ENCODE measurements at regions not wholly inside any gene's neighbourhood (a gene's known extent, or its start where the extent isn't known, plus 50 kb on each side); places are given as distances from the start of the nearest gene placed in this dataset.

DNA sequence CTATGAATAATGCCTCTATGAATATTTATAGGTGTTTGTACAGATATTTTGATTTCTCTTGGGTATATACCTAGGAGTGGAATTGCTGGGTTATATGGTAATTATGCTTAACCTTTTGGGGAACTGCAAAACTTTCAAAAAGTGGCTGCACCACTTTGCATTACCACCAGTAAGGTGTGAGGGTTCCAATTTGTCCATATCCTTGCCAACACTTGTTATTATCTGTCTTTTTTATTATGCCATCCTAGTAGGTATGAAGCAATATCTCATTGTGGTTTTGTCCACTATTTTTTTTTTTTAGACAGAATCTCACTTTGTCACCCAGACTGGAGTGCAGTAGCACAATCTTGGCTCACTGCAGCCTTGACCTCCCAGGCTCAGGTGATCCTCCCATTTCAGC is 112.2 kb upstream of the FBXO11 start:
- H3K9me3 ChIP-seq (ENCODE audit: control insufficient read depth in 1 of 2, insufficient read depth in 1 of 2, low read depth in 1 of 2, low read length in 2 of 2), result no peaks in the 10 kb centered on the region
- no TSS peak for BruUV-seq (replicated peaks)
- H3K27ac ChIP-seq (ENCODE audit: low read depth, low read length), result no peak overlapping the region
- H3K4me1 ChIP-seq (ENCODE audit: control insufficient read depth in 1 of 2, insufficient read depth in 2 of 2, low read length in 2 of 2), result 0 out of 4 replicates have a peak, but pooled peaks cover 0 to 3% of the 10 kb centered on the region in 2 experiments
- RAD21 ChIA-PET (ENCODE audit: low non-redundant PET in 1 of 2, low total read pairs in 2 of 2, uncharacterized antibody in 2 of 2, unreplicated experiment in 2 of 2), result no interaction called here
- POLR2A ChIA-PET, result no interaction called here
- H3K9ac ChIP-seq (ENCODE audit: low read length), result no peak overlapping the region
- no peak overlapping the region for H2AFZ ChIP-seq (ENCODE audit: low read depth, low read length, poor library complexity, severe bottlenecking)
- H3K27me3 ChIP-seq (ENCODE audit: insufficient read depth, low read length), result no peaks in the 10 kb centered on the region
- H4K20me1 ChIP-seq (ENCODE audit: insufficient read depth), result no peaks in the 10 kb centered on the region
- TF ChIP-seq, protein P1, sequence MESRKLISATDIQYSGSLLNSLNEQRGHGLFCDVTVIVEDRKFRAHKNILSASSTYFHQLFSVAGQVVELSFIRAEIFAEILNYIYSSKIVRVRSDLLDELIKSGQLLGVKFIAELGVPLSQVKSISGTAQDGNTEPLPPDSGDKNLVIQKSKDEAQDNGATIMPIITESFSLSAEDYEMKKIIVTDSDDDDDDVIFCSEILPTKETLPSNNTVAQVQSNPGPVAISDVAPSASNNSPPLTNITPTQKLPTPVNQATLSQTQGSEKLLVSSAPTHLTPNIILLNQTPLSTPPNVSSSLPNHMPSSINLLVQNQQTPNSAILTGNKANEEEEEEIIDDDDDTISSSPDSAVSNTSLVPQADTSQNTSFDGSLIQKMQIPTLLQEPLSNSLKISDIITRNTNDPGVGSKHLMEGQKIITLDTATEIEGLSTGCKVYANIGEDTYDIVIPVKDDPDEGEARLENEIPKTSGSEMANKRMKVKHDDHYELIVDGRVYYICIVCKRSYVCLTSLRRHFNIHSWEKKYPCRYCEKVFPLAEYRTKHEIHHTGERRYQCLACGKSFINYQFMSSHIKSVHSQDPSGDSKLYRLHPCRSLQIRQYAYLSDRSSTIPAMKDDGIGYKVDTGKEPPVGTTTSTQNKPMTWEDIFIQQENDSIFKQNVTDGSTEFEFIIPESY (IDR thresholded peaks at IDR 0.05; ENCODE audit: extremely low read depth, insufficient replicate concordance, low read length), result no peak
- TF ChIP-seq SIN3A (IDR thresholded peaks at IDR 0.05; ENCODE audit: low read depth) (no peak), POLR2A (IDR thresholded peaks at IDR 0.05; ENCODE audit: borderline replicate concordance, extremely low read depth, insufficient read depth, insufficient read length) (no peak), SRF (IDR thresholded peaks at IDR 0.05; ENCODE audit: low read depth) (no peak), TCF7L2 (IDR thresholded peaks at IDR 0.05; ENCODE audit: borderline replicate concordance, extremely low read depth, insufficient read depth, insufficient read length) (no peak), EGR1 (IDR thresholded peaks at IDR 0.05; ENCODE audit: low read depth) (no peak), EZH2 (IDR thresholded peaks at IDR 0.05) (no peak), SP1 (IDR thresholded peaks at IDR 0.05; ENCODE audit: low read depth) (no peak), FOSL1 (IDR thresholded peaks at IDR 0.05; ENCODE audit: low read depth) (no peak), ELF1 (IDR thresholded peaks at IDR 0.05; ENCODE audit: borderline replicate concordance, low read depth) (no peak), POLR2AphosphoS5 (IDR thresholded peaks at IDR 0.05; ENCODE audit: low read depth, low read length) (no peak), JUND (IDR thresholded peaks at IDR 0.05) (no peak), YY1 (IDR thresholded peaks at IDR 0.05; ENCODE audit: extremely low read depth, insufficient replicate concordance, low read depth, low read length) (no peak), CBX3 (IDR thresholded peaks at IDR 0.05; ENCODE audit: low read depth) (no peak), CEBPB (IDR thresholded peaks at IDR 0.05; ENCODE audit: low read depth) (no peak)
- TF ChIP-seq, protein P2, sequence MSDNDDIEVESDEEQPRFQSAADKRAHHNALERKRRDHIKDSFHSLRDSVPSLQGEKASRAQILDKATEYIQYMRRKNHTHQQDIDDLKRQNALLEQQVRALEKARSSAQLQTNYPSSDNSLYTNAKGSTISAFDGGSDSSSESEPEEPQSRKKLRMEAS (IDR thresholded peaks at IDR 0.05), result no peak
- TF ChIP-seq, protein P3, sequence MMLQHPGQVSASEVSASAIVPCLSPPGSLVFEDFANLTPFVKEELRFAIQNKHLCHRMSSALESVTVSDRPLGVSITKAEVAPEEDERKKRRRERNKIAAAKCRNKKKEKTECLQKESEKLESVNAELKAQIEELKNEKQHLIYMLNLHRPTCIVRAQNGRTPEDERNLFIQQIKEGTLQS (IDR thresholded peaks at IDR 0.05), result no peak
- TF ChIP-seq, protein P4, sequence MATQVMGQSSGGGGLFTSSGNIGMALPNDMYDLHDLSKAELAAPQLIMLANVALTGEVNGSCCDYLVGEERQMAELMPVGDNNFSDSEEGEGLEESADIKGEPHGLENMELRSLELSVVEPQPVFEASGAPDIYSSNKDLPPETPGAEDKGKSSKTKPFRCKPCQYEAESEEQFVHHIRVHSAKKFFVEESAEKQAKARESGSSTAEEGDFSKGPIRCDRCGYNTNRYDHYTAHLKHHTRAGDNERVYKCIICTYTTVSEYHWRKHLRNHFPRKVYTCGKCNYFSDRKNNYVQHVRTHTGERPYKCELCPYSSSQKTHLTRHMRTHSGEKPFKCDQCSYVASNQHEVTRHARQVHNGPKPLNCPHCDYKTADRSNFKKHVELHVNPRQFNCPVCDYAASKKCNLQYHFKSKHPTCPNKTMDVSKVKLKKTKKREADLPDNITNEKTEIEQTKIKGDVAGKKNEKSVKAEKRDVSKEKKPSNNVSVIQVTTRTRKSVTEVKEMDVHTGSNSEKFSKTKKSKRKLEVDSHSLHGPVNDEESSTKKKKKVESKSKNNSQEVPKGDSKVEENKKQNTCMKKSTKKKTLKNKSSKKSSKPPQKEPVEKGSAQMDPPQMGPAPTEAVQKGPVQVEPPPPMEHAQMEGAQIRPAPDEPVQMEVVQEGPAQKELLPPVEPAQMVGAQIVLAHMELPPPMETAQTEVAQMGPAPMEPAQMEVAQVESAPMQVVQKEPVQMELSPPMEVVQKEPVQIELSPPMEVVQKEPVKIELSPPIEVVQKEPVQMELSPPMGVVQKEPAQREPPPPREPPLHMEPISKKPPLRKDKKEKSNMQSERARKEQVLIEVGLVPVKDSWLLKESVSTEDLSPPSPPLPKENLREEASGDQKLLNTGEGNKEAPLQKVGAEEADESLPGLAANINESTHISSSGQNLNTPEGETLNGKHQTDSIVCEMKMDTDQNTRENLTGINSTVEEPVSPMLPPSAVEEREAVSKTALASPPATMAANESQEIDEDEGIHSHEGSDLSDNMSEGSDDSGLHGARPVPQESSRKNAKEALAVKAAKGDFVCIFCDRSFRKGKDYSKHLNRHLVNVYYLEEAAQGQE (IDR thresholded peaks at IDR 0.05; ENCODE audit: low read depth), result no peak
- TF ChIP-seq, protein P5, sequence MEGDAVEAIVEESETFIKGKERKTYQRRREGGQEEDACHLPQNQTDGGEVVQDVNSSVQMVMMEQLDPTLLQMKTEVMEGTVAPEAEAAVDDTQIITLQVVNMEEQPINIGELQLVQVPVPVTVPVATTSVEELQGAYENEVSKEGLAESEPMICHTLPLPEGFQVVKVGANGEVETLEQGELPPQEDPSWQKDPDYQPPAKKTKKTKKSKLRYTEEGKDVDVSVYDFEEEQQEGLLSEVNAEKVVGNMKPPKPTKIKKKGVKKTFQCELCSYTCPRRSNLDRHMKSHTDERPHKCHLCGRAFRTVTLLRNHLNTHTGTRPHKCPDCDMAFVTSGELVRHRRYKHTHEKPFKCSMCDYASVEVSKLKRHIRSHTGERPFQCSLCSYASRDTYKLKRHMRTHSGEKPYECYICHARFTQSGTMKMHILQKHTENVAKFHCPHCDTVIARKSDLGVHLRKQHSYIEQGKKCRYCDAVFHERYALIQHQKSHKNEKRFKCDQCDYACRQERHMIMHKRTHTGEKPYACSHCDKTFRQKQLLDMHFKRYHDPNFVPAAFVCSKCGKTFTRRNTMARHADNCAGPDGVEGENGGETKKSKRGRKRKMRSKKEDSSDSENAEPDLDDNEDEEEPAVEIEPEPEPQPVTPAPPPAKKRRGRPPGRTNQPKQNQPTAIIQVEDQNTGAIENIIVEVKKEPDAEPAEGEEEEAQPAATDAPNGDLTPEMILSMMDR (IDR thresholded peaks at IDR 0.05 in 2 of 3, conservative IDR thresholded peaks at IDR 0.05 in 1 of 3; ENCODE audit: borderline replicate concordance in 1 of 3, insufficient read depth in 1 of 3, low read depth in 2 of 3, low read length in 2 of 3), result no peak
- CTCF ChIA-PET, result no interaction called here
- H3K79me2 ChIP-seq (ENCODE audit: insufficient read depth, low read length), result no peaks in the 10 kb centered on the region
- ATAC-seq (no peak), DNase-seq (ENCODE audit: low read depth, low spot score) (no peak)
- H3K36me3 ChIP-seq (ENCODE audit: control insufficient read depth in 1 of 2, insufficient read depth in 2 of 2, low read length in 2 of 2), result no peaks in the 10 kb centered on the region
- no peaks in the 10 kb centered on the region for H3K9me2 ChIP-seq (ENCODE audit: insufficient read depth)
- no peak overlapping the region for H3K4me2 ChIP-seq (ENCODE audit: low read length)
- intact Hi-C loops (cut with micrococcal nuclease), result no loop called here
- H3K4me3 ChIP-seq (replicated peaks in 1 of 2; ENCODE audit: low read depth in 1 of 2, low read length in 2 of 2), result no peak overlapping the region
